ENCODE measurements at regions not wholly inside any gene's neighbourhood (a gene's known extent, or its start where the extent isn't known, plus 50 kb on each side); places are given as distances from the start of the nearest gene placed in this dataset.

DNA sequence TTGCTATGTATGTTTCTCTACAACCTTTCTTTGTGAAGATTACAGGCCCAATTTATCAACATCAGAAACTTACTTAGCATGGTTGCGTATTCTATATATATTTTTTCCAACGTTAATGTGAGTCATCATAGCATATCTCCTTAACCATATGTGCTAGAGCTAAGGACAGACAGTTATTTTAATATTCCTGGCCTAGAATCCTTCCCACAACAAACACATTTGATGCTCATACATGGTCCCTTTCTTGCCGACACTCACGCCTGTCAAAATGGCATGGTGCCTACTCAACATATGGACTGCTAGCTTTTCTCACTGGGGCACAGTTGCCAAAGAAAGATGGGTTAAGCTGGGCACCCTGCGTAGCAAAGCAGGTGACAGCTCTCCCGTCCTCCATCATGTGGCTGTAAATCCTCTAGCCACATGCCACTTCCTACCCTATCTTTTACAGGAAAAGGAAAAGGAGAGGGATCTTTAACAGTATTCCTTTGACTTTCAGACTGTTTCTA is 75.2 kb upstream of the GALNT5 start:
- TF ChIP-seq CTCF (IDR thresholded peaks at IDR 0.05) (no peak), EZH2 (IDR thresholded peaks at IDR 0.05; ENCODE audit: borderline replicate concordance, insufficient read depth, low read depth, low read length, poor library complexity, severe bottlenecking) (no peak)

Data from B cell (primary cell).